SK-N-SH (cell line): ENCODE measurements at regions not wholly inside any gene's neighbourhood (a gene's known extent, or its start where the extent isn't known, plus 50 kb on each side); places are given as distances from the start of the nearest gene placed in this dataset.

Experiments used
- CTCF ChIA-PET: fragments of 300-600, 350-600 bp; formaldehyde crosslinking; extraction: SDS; loops from one replicate; lab custom pipeline; 2021; lab: Yijun Ruan, JAX
- POLR2A ChIA-PET: fragments of 350-600 bp; sonication (Branson Sonifier 250); formaldehyde crosslinking; extraction: SDS; loops from one replicate; lab custom pipeline; 2020; ENCODE audit warnings: antibody characterized with exemption, inconsistent platforms; lab: Yijun Ruan, JAX
- DNase-seq: peaks from one replicate; pipeline ENCODE4 v3.0.0; 2012
- H2AFZ ChIP-seq: fragments of 200-600 bp; sonication (generic); 2 replicates; pipeline ENCODE4 v1.8.1; 2016; ENCODE audit warnings: antibody characterized with exemption, mild to moderate bottlenecking, low read depth
- H3F3A ChIP-seq: fragments of 200-600 bp; sonication (generic); replicated peaks from 2 replicates; pipeline ENCODE3; 2016; ENCODE audit warnings: antibody characterized with exemption, mild to moderate bottlenecking; ENCODE audit not compliant: insufficient read depth
- H3K27ac ChIP-seq, 2 experiments: fragments of 200-500 bp in 1 of 2; fragments of 200-600 bp in 1 of 2; sonication (Bioruptor generic) in 1 of 2; sonication (generic), shearing (Covaris generic) in 1 of 2; 2 replicates each; pipeline versions ENCODE4 v1.5.1 to v1.6.1; 2014 to 2016; ENCODE audit warnings: low read depth in 2 of 2, inconsistent platforms in 1 of 2, low read length in 1 of 2, mild to moderate bottlenecking in 1 of 2, mixed read lengths in 1 of 2
- H3K27me3 ChIP-seq: fragments of 200-600 bp; sonication (generic), shearing (Covaris generic); 2 replicates; pipeline ENCODE4 v1.6.1; 2016; ENCODE audit warnings: mixed run types; ENCODE audit not compliant: insufficient read depth
- H3K36me3 ChIP-seq, 2 experiments: fragments of 200-500 bp in 1 of 2; fragments of 200-600 bp in 1 of 2; sonication (Bioruptor generic) in 1 of 2; sonication (generic) in 1 of 2; replicated peaks in 1 of 2; 2 replicates each; pipeline versions ENCODE3 to v1.5.1; 2014 to 2016; ENCODE audit warnings: low read length in 1 of 2, mild to moderate bottlenecking in 1 of 2; ENCODE audit not compliant: insufficient read depth in 2 of 2, control insufficient read depth in 1 of 2
- H3K4me1 ChIP-seq, 2 experiments: fragments of 200-500 bp in 1 of 2; fragments of 200-600 bp in 1 of 2; sonication (Bioruptor generic) in 1 of 2; sonication (generic), shearing (Covaris generic) in 1 of 2; 2 replicates each; pipeline versions ENCODE4 v1.5.1 to v1.6.1; 2014 to 2016; ENCODE audit warnings: low read depth in 1 of 2, low read length in 1 of 2, mixed run types in 1 of 2; ENCODE audit not compliant: insufficient read depth in 2 of 2, control insufficient read depth in 1 of 2
- H3K4me2 ChIP-seq: fragments of 200-600 bp; sonication (generic), shearing (Covaris generic); 2 replicates; pipeline ENCODE4 v1.6.1; 2017; ENCODE audit warnings: mixed run types
- H3K4me3 ChIP-seq, 2 experiments: fragments of 200-500 bp in 1 of 2; fragments of 200-600 bp in 1 of 2; sonication (Bioruptor generic) in 1 of 2; sonication (generic), shearing (Covaris generic) in 1 of 2; 2 replicates each; pipeline versions ENCODE4 v1.5.1 to v1.8.1; 2014 to 2016; ENCODE audit warnings: low read depth in 2 of 2, inconsistent platforms in 1 of 2, low read length in 1 of 2, mild to moderate bottlenecking in 1 of 2, mixed read lengths in 1 of 2, moderate library complexity in 1 of 2
- H3K79me2 ChIP-seq: fragments of 200-600 bp; sonication (generic); 2 replicates; pipeline ENCODE4 v1.8.1; 2017; ENCODE audit warnings: mild to moderate bottlenecking; ENCODE audit not compliant: insufficient read depth
- H3K9ac ChIP-seq: fragments of 200-600 bp; sonication (generic); 2 replicates; pipeline ENCODE4 v1.6.1; 2017; ENCODE audit warnings: mixed run types
- H3K9me2 ChIP-seq: fragments of 200-600 bp; sonication (generic); 2 replicates; pipeline ENCODE4 v1.6.1; 2017; ENCODE audit warnings: mixed run types
- H3K9me3 ChIP-seq: fragments of 200-600 bp; sonication (generic); 2 replicates; pipeline ENCODE4 v1.6.1; 2017; ENCODE audit warnings: mixed run types, mild to moderate bottlenecking, moderate library complexity
- H4K20me1 ChIP-seq: fragments of 200-600 bp; sonication (generic); 2 replicates; pipeline ENCODE4 v1.6.1; 2017; ENCODE audit warnings: mild to moderate bottlenecking, mixed run types; ENCODE audit not compliant: insufficient read depth
- CHD2 ChIP-seq: fragments of 150-350 bp; IDR thresholded peaks from 2 replicates; pipeline ENCODE4 v1.6.1; 2018; ENCODE audit warnings: low read length; ENCODE audit not compliant: partially characterized antibody
- CTCF ChIP-seq: fragments of 200-600 bp; sonication (generic); IDR thresholded peaks from 2 replicates; pipeline ENCODE4 v1.6.1; 2017; ENCODE audit warnings: antibody characterized with exemption, mild to moderate bottlenecking, moderate library complexity
- EP300 ChIP-seq, 2 experiments: IDR thresholded peaks; 2 replicates each; pipeline versions ENCODE4 v1.4.0 to v1.6.1; 2012; ENCODE audit warnings: borderline replicate concordance in 1 of 2, low read depth in 1 of 2, low read length in 1 of 2
- EZH2phosphoT487 ChIP-seq: fragments of 200-600 bp; sonication (generic); IDR thresholded peaks from 2 replicates; pipeline ENCODE4 v1.6.1; 2017; ENCODE audit warnings: low read depth, mixed run types, mild to moderate bottlenecking, antibody characterized with exemption, moderate library complexity, borderline replicate concordance
- FOSL2 ChIP-seq: IDR thresholded peaks from 2 replicates; pipeline ENCODE4 v1.4.0; 2012; ENCODE audit warnings: low read depth, mild to moderate bottlenecking, moderate library complexity, borderline replicate concordance
- FOXM1 ChIP-seq: IDR thresholded peaks from 2 replicates; pipeline ENCODE4 v1.4.0; 2012; ENCODE audit warnings: low read depth, mild to moderate bottlenecking
- GATA2 ChIP-seq: sonication (generic); formaldehyde crosslinking; IDR thresholded peaks from 2 replicates; pipeline ENCODE4 v1.5.0; 2020; ENCODE audit warnings: mild to moderate bottlenecking, missing genetic modification reagents
- IRF3 ChIP-seq: fragments of 150-350 bp; IDR thresholded peaks from 2 replicates; pipeline ENCODE4 v1.6.1; 2016; ENCODE audit warnings: mild to moderate bottlenecking, low read depth, low read length
- JUND ChIP-seq: IDR thresholded peaks from 2 replicates; pipeline ENCODE4 v1.4.0; 2012
- MAX ChIP-seq: IDR thresholded peaks from 2 replicates; pipeline ENCODE4 v1.4.0; 2012; ENCODE audit warnings: low read depth
- MEF2A ChIP-seq: IDR thresholded peaks from 2 replicates; pipeline ENCODE4 v1.4.0; 2012; ENCODE audit warnings: low read depth, borderline replicate concordance
- MXI1 ChIP-seq: IDR thresholded peaks from 2 replicates; pipeline ENCODE4 v1.6.1; 2012; ENCODE audit warnings: mild to moderate bottlenecking, low read depth, low read length, improper control_type of control experiment
- NFIC ChIP-seq: IDR thresholded peaks from 2 replicates; pipeline ENCODE4 v1.4.0; 2012; ENCODE audit warnings: borderline replicate concordance
- NRF1 ChIP-seq: IDR thresholded peaks from 2 replicates; pipeline ENCODE4 v1.6.1; 2012; ENCODE audit warnings: low read depth, mild to moderate bottlenecking, low read length
- POLR2AphosphoS5 ChIP-seq: IDR thresholded peaks from 2 replicates; pipeline ENCODE4 v1.6.1; 2012; ENCODE audit warnings: low read depth, low read length
- RAD21 ChIP-seq: IDR thresholded peaks from 2 replicates; pipeline ENCODE4 v1.6.1; 2012; ENCODE audit warnings: mild to moderate bottlenecking, low read length
- RCOR1 ChIP-seq: fragments of 150-350 bp; IDR thresholded peaks from 2 replicates; pipeline ENCODE4 v1.6.1; 2017; ENCODE audit warnings: antibody characterized with exemption, low read length
- RXRA ChIP-seq: IDR thresholded peaks from 2 replicates; pipeline ENCODE4 v1.4.0; 2012; ENCODE audit warnings: low read depth, mild to moderate bottlenecking, borderline replicate concordance
- SIN3A ChIP-seq: IDR thresholded peaks from 2 replicates; pipeline ENCODE4 v1.6.1; 2012; ENCODE audit warnings: low read depth, mild to moderate bottlenecking, low read length, moderate library complexity, borderline replicate concordance
- SMC3 ChIP-seq: IDR thresholded peaks from 2 replicates; pipeline ENCODE4 v1.6.1; 2012; ENCODE audit warnings: low read depth, low read length, improper control_type of control experiment
- TCF12 ChIP-seq: IDR thresholded peaks from 2 replicates; pipeline ENCODE4 v1.4.0; 2012
- TEAD4 ChIP-seq: IDR thresholded peaks from 2 replicates; pipeline ENCODE4 v1.4.0; 2012; ENCODE audit warnings: mild to moderate bottlenecking, borderline replicate concordance; ENCODE audit not compliant: insufficient read depth
- WGBS: methylation state at CpG from one replicate; pipeline ENCODE4 v1.1.6; 2017; ENCODE audit warnings: low lambda C conversion rate; 5-methylcytosine and 5-hydroxymethylcytosine counted together
- TF ChIP-seq, protein P1 (sequence below): IDR thresholded peaks from 2 replicates; pipeline ENCODE4; 2012

DNA sequence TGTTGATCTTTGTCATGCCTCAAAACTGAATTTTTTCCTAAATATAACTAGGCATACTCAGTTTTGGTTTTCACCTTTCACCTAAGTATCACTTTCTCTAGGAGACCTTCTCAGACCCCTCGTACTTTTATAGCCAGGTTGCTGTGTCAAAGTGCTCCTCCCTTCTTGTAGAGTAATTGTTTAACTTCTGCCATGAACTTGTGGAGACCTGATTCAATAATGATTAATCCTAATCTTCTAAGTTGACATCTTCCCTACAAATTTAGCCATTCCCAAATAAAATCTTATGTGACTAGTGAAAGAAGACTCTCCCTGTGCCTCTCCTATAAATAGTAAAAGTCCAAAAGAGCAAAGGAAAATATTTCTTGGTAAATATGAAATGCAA is 159.8 kb downstream of the SPATA31D1 start:
- peaks cover 17 to 25% of the 10 kb centered on the region in 2 experiments for H3K4me1 ChIP-seq
- 81% methylated on average over 1 of the region's 1 CpG for WGBS
- no peaks in the 10 kb centered on the region for H4K20me1 ChIP-seq
- peak overlapping the region; percentile 86; the same call in 1 of the 2 replicates for H2AFZ ChIP-seq
- peak overlapping the region in 1 of 2 experiments; percentile 4; a peak in 1 of 4 replicates for H3K4me3 ChIP-seq
- no peak overlapping the region for H3K9ac ChIP-seq
- ChIA-PET CTCF (interaction anchor here (1.0 to 1.1 kb wide), 2 partner anchors 41 to 813 kb away, joined by 3 read pairs; no protein-coding TSS in a partner anchor), POLR2A (no interaction called here)
- H3F3A ChIP-seq: peaks cover 18% of the 10 kb centered on the region
- no peaks in the 10 kb centered on the region for H3K27me3 ChIP-seq
- peak overlapping the region; percentile 83 to 98 for H3K27ac ChIP-seq
- no peak for TF ChIP-seq MAX
- H3K36me3 ChIP-seq: no peaks in the 10 kb centered on the region
- H3K4me2 ChIP-seq: peak overlapping the region; percentile 74
- no peaks in the 10 kb centered on the region for H3K9me3 ChIP-seq
- no peaks in the 10 kb centered on the region for H3K9me2 ChIP-seq
- no peaks in the 10 kb centered on the region for H3K79me2 ChIP-seq
- no peak for DNase-seq

GRCh38 chr9:82148901-82149461 is 160.4 kb downstream of the SPATA31D1 start:
- Histone ChIP-seq H3K27ac (peak overlapping the region; percentile 83 to 98), H3F3A (peaks cover 18% of the 10 kb centered on the region), H3K27me3 (no peaks in the 10 kb centered on the region), H3K4me3 (peak overlapping the region; percentile 24 to 46), H2AFZ (peak overlapping the region; percentile 86), H3K36me3 (no peaks in the 10 kb centered on the region), H4K20me1 (no peaks in the 10 kb centered on the region), H3K4me1 (peaks cover 17 to 25% of the 10 kb centered on the region in 2 experiments), H3K9me2 (no peaks in the 10 kb centered on the region), H3K4me2 (peak overlapping the region; percentile 74), H3K79me2 (no peaks in the 10 kb centered on the region), H3K9me3 (no peaks in the 10 kb centered on the region), H3K9ac (peak overlapping the region; percentile 40; the same call in 1 of the 2 replicates)
- 14% methylated on average over 8 of the region's 8 CpGs for WGBS
- ChIA-PET CTCF (interaction anchor here (0.9 to 1.1 kb wide), 6 partner anchors 33 to 813 kb away, joined by 3 to 6 read pairs (median 4); partner anchors contain the start of gene TLE1), POLR2A (interaction anchor here (0.6 kb wide), 1 partner anchor 218 kb away, joined by 3 read pairs; no protein-coding TSS in a partner anchor)
- DNase-seq: peak; percentile 71
- TF ChIP-seq RXRA: peak; percentile 46
- TF ChIP-seq CTCF: no peak
- TF ChIP-seq NRF1: no peak
- TF ChIP-seq EP300 (IDR thresholded peaks at IDR 0.05; ENCODE audit: borderline replicate concordance in 1 of 2, low read depth in 1 of 2, low read length in 1 of 2): peak; percentile 62 to 98; a peak in 3 of 4 replicates
- peak; percentile 96 for TF ChIP-seq RCOR1
- peak; percentile 57; the same call in 1 of the 2 replicates for TF ChIP-seq TEAD4
- no peak for TF ChIP-seq IRF3
- TF ChIP-seq, protein P1, sequence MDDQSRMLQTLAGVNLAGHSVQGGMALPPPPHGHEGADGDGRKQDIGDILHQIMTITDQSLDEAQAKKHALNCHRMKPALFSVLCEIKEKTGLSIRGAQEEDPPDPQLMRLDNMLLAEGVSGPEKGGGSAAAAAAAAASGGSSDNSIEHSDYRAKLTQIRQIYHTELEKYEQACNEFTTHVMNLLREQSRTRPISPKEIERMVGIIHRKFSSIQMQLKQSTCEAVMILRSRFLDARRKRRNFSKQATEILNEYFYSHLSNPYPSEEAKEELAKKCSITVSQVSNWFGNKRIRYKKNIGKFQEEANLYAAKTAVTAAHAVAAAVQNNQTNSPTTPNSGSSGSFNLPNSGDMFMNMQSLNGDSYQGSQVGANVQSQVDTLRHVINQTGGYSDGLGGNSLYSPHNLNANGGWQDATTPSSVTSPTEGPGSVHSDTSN: peak; percentile 65
- 0 out of 2 replicates have a peak, but pooled peaks have one; percentile 27 for TF ChIP-seq MXI1
- peak; percentile 46 for TF ChIP-seq JUND
- TF ChIP-seq EZH2phosphoT487: no peak
- TF ChIP-seq CHD2: peak; percentile 65
- TF ChIP-seq SMC3: peak; percentile 39; the same call in 1 of the 2 replicates
- peak; percentile 94; the same call in 1 of the 2 replicates for TF ChIP-seq MEF2A
- peak; percentile 32; the same call in 1 of the 2 replicates for TF ChIP-seq FOSL2
- TF ChIP-seq TCF12: peak; percentile 95
- peak; percentile 59 for TF ChIP-seq RAD21
- no peak for TF ChIP-seq SIN3A
- TF ChIP-seq MAX: 0 out of 2 replicates have a peak, but pooled peaks have one; percentile 29
- TF ChIP-seq GATA2 (CRISPR knock-in tag): peak; percentile 98
- TF ChIP-seq POLR2AphosphoS5: peak; percentile 73; the same call in 1 of the 2 replicates
- TF ChIP-seq NFIC: peak; percentile 42; the same call in 1 of the 2 replicates
- TF ChIP-seq FOXM1: no peak
